Embryonic facial prominence (tissue), 1 donor: ENCODE measurements at regions not wholly inside any gene's neighbourhood (a gene's known extent, or its start where the extent isn't known, plus 50 kb on each side); places are given as distances from the start of the nearest gene placed in this dataset.
"Not testable (repeated sequence)": the region's sequence is repeated elsewhere in the genome, so short reads cannot be mapped to it uniquely, and the experiment has no call there.

Source experiments
- DNase-seq: peaks from one replicate; pipeline ENCODE4 v3.0.0-alpha.2; 2016; ENCODE audit errors: extremely low spot score

GRCh38 chr9:66152406-66152805 lies 415.5 kb downstream of the FOXD4L4 start:
- DNase-seq: not testable (repeated sequence)

DNA sequence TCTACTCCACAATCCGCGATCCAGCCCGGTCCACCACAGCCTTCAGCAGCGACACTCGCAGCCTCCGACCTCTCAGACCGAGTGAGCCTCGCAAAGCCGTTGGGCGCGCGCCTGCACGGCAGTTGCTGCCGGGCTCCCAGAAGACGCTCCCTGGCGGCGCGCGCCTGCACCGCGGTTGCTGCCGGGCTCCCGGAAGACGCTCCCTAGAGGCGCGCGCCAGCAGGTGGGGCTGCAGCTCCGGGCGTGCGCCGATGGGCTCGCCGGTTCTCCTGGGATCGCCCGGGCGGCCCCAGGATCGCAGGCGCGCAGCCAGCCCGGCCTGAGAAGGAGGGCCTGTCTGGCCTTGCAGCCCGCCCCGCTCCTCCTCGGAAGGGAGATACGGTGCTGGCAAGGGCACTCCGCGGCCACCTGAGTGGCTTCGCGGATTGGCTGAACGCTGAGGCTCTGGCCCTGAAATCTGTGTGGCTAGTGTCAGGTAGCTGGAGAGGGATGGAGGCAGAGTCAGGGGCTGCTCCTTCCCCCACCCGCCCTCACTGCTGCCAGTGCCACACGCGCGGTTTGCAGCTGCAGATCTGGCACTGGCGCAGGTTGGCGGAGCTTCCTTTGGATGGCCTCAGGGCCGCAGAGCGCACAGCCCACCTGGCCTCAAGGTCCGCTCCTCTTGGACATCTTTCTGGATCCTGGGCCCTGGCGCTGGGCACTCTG lies 416.2 kb downstream of the FOXD4L4 start:
- peak; percentile 6 for DNase-seq

- DNase-seq: not testable (repeated sequence)
Observed at GRCh38 chr9:66153971-66154691, 417.2 kb downstream of the FOXD4L4 start.

DNA sequence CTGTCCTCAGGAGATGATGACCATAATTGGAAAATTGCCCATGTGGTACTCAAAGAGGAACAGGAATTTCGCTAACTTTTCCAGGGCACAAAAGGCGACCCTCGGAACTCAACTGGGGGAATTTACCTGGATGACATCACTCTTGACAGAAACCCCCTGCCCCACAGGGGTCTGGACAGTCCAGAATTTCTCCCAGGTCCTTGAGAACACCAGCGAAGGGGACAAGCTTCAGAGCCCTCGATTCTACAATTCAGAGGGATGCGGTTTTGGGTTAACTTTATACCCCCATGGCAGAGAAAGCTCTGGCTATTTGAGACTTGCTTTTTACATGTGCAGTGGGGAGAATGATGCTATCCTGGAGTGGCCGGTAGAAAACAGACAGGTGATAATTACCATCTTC lies 445.4 kb downstream of the FOXD4L4 start:
- not testable (repeated sequence) for DNase-seq

GRCh38 chr9:66183648-66184047 lies 446.7 kb downstream of the FOXD4L4 start:
- not testable (repeated sequence) for DNase-seq

DNA sequence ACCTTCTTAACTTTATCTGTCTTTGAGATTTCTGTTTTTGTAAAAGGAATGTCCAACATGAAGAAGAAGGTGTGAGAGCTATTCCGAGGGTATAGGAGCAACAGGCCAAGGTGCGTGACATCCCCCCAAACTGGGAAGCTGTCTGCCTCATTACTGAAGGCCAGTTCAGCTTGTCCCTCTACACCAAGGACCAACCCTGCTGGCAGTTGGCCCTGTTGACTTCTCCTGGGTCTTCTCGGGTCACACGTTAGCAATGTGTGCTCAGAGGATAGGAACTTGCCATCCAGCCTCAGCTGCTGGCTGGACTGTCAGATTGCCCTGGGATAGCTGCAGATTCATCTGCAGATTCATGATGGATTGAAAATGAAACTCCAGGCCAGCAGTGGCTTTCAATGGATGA lies 460.3 kb downstream of the FOXD4L4 start:
- DNase-seq: not testable (repeated sequence)

- not testable (repeated sequence) for DNase-seq
Observed at GRCh38 chr9:66198421-66198820, 461.5 kb downstream of the FOXD4L4 start.

DNA sequence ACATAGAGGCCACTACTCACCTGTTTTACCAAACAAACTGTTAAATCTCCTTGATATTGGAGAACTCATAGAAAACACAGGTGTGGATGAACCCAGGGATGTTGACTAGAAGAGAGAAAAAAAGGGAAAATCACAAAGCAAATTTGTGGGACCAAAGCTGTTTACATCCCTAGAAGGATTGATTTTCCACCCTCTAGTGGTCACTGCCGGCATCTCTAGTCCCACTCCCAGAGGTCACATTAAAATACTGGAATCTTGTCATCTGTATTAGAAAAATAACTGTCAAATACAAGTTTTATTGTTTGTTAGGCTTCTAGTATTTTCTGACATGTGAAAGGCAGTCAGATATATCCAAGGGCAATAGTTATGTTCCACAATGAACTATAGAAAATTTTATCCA lies 469.7 kb downstream of the FOXD4L4 start:
- DNase-seq: not testable (repeated sequence)

DNA sequence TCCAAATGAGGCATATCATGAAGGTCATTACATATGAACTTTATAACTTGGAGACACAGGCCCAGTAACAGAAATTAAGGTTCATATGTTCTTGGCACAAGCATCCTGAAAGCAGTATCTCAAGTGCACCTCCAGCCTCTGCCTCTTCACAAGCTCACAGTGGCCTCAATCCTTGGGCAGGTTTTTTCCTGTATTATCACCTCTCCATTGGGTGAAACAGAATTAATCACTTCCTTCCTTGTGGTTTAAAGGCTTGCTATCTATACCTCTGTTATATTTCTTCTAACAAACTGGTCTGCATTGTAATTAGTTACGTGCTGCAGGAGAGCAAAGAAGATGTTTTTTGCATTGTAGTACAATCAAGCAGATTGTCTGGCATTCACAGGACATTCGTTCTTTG lies 471.0 kb downstream of the FOXD4L4 start:
- DNase-seq: not testable (repeated sequence)

GRCh38 chr9:66244763-66245162 lies 507.8 kb downstream of the FOXD4L4 start:
- not testable (repeated sequence) for DNase-seq

GRCh38 chr9:66245481-66245880 lies 508.5 kb downstream of the FOXD4L4 start:
- DNase-seq: not testable (repeated sequence)

DNA sequence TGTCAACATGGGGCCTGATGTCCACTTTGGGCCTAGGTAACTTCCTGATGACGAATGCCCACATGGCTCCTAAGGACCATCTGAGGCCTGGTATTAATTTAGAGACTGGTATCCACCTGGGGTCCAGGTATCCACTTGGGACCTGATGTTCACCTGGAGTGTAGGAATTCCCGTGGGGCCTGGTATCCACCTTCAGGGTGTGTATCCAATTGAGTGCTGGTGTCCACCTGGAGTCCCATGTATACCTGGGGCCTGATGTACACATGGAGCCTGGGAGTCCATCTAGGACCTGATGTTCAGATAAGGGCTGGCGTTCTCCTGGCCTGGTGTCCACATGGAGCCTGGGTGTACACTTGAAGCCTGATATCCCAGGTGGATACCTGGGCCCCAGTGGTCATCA lies 520.6 kb downstream of the FOXD4L4 start:
- not testable (repeated sequence) for DNase-seq

DNA sequence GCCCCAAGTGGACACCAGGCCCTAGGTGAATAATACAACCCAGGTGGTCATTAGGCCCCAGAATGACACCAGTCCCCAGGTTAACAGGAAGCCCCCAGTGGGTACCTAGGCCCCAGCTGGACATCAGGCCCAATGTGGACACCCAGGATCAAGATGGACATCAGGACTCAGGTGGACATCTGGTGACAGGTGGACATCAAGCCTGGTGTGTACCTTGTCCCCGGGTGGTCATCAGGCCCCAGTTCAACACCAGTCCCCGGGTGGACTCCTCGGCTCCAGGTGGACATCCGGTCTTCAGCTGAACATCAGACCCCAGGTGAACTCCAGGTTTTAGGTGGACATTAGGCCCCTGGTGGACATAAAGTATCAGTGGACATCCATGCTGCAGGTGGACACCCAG lies 524.6 kb downstream of the FOXD4L4 start:
- DNase-seq: not testable (repeated sequence)

DNA sequence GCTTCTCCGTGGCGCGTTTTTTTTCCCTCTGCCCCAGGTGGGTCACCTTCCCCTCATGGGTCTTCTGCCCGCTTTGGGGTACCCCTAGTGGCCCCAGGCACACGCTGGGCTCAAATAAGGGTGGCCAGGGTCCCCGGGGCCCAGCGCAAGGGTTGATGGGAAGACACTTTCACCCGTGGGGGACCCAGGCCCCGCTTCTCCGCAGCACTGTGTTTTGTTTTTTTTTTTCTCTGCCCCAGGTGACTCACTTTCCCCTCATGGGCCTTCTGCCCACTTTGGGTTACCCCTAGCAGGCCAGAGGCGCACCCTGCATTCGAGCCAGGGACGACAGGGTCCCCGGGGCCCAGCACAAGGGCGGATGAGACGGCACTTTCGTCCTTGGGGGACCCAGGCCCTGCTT lies 526.7 kb downstream of the FOXD4L4 start:
- DNase-seq: not testable (repeated sequence)

GRCh38 chr9:66264786-66265185 lies 527.8 kb downstream of the FOXD4L4 start:
- DNase-seq: not testable (repeated sequence)

GRCh38 chr9:66266202-66266601 lies 529.3 kb downstream of the FOXD4L4 start:
- DNase-seq: not testable (repeated sequence)

DNA sequence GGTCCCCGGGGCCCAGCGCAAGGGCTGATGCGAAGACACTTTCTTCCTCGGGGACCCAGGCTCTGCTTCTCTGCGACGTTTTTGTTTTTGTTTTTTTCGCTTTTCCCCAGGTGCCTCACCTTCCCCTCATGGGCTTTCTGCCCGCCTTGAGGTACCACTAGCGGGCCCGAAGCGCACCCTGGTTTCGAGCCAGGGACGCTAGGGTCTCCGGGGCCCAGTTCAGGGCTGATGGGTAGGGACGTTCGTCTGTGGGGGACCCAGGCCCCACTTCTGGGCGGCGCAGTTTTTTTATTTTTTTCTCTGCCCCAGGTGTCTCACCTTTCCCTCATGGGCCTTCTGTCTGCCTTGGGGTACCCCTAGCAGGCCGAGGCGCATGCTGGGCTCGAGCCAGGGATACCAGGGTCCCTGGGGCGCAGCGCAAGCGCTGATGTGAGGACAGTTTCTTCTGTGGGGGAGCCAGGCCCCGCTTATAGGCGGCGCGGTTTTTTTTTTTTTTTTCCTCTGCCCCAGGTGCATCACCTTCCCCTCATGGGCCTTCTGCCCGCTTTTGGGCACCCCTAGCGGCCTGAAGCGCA lies 530.0 kb downstream of the FOXD4L4 start:
- not testable (repeated sequence) for DNase-seq

- not testable (repeated sequence) for DNase-seq
Observed at GRCh38 chr9:66267684-66268083, 530.7 kb downstream of the FOXD4L4 start.

- DNase-seq: not testable (repeated sequence)
Observed at GRCh38 chr9:66269024-66269423, 532.1 kb downstream of the FOXD4L4 start.

DNA sequence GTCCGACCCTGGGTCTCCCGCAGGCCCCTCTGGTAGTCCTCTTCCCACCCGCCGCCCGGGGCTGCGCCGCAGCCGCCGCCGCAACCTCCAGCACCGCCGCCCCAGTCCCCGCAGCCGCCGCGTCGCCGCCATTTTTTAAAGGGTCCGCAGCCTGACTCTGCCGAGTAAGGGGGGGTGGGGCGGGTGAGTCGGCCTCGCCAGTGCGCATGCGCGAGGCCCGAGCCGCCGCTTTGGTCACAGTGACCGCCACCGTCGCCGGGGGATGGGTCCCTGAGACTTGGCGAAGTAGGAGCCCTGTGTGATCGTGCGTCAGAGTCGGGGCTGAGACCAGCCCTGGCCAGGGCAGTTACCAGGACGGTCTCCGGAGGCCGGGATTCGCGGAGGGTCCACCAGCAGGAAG lies 532.8 kb downstream of the FOXD4L4 start:
- not testable (repeated sequence) for DNase-seq

- not testable (repeated sequence) for DNase-seq
Observed at GRCh38 chr9:66278809-66279208, 541.9 kb downstream of the FOXD4L4 start.
